Testis (tissue), 2 donors: ENCODE measurements at regions not wholly inside any gene's neighbourhood (a gene's known extent, or its start where the extent isn't known, plus 50 kb on each side); places are given as distances from the start of the nearest gene placed in this dataset.

Experiments used
- DNase-seq: peaks from one replicate; pipeline ENCODE4 v3.0.0-alpha.2; 2019
- H3K27ac ChIP-seq, 2 donors: fragments of 200-600 bp; sonication (generic); one replicate each; pipeline ENCODE4 v1.5.1; 2019
- H3K27me3 ChIP-seq: fragments of 200-600 bp; sonication (generic); one replicate; pipeline ENCODE4 v1.5.1; 2019
- H3K36me3 ChIP-seq: fragments of 200-600 bp; sonication (generic); one replicate; pipeline ENCODE4 v1.5.1; 2017; ENCODE audit warnings: low read depth; ENCODE audit errors: missing control alignments
- H3K4me1 ChIP-seq: fragments of 200-600 bp; sonication (generic); one replicate; pipeline ENCODE4 v1.5.1; 2019
- H3K4me3 ChIP-seq, 2 donors: fragments of 200-600 bp; sonication (generic); one replicate each; pipeline ENCODE4 v1.5.1; 2017 to 2019
- H3K9me3 ChIP-seq: fragments of 200-600 bp; sonication (generic); one replicate; pipeline ENCODE4 v1.5.1; 2017
- POLR2A ChIP-seq: fragments of 450-650 bp; IDR thresholded peaks from one replicate; pipeline ENCODE4 v1.6.1; 2017; ENCODE audit warnings: antibody characterized with exemption, mild to moderate bottlenecking, moderate library complexity
- WGBS, 2 donors: methylation state at CpG; one replicate each; pipeline ENCODE4 v1.1.5; 2018; 5-methylcytosine and 5-hydroxymethylcytosine counted together
- intact Hi-C: fragments of 100-400 bp; cut with DNase I; formaldehyde crosslinking; loops from one replicate; pipeline ENCODE4 v1.15.1; 2023; ENCODE audit warnings: low total_unique reads
- TF ChIP-seq, protein P1 (sequence below), 3 experiments: fragments of 450-650 bp in 2 of 3; fragments of 200-600 bp in 1 of 3; sonication (generic) in 1 of 3; IDR thresholded peaks; one replicate each; pipeline ENCODE4 v1.5.1; 2016 to 2019; ENCODE audit warnings: antibody characterized with exemption in 3 of 3, mild to moderate bottlenecking in 2 of 3, moderate library complexity in 1 of 3

GRCh38 chr4:58192217-58192616 lies 1082.0 kb upstream of the IGFBP7 start:
- WGBS, 2 donors: 72 to 73% methylated on average over 2 of the region's 2 CpGs
- TF ChIP-seq, protein P1, sequence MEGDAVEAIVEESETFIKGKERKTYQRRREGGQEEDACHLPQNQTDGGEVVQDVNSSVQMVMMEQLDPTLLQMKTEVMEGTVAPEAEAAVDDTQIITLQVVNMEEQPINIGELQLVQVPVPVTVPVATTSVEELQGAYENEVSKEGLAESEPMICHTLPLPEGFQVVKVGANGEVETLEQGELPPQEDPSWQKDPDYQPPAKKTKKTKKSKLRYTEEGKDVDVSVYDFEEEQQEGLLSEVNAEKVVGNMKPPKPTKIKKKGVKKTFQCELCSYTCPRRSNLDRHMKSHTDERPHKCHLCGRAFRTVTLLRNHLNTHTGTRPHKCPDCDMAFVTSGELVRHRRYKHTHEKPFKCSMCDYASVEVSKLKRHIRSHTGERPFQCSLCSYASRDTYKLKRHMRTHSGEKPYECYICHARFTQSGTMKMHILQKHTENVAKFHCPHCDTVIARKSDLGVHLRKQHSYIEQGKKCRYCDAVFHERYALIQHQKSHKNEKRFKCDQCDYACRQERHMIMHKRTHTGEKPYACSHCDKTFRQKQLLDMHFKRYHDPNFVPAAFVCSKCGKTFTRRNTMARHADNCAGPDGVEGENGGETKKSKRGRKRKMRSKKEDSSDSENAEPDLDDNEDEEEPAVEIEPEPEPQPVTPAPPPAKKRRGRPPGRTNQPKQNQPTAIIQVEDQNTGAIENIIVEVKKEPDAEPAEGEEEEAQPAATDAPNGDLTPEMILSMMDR (IDR thresholded peaks at IDR 0.05): no peak
- no peak for TF ChIP-seq POLR2A
- no peaks in the 10 kb centered on the region for H3K36me3 ChIP-seq
- DNase-seq: no peak
- no peak overlapping the region for H3K4me3 ChIP-seq
- no peaks in the 10 kb centered on the region for H3K4me1 ChIP-seq
- H3K27ac ChIP-seq: no peak overlapping the region
- H3K27me3 ChIP-seq: no peaks in the 10 kb centered on the region
- intact Hi-C loops: no loop called here
- no peaks in the 10 kb centered on the region for H3K9me3 ChIP-seq

DNA sequence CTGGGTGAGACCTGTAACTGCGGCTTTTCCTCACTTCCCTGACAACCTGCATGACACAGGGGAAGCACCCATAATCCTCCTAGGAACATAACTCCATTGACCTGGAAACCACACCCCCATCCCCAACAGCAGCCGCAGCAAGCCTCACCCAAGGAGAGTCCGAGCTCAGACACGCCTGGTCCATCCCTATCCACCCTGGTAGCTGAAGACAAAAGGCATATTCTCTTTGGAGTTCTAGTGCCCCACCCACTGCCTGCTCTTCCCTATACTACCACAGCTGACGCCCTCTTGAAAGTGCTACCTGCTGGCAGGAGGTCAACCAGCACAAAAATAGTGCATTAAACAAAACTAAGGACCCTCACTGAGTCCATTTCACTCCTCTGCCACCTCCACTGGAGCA lies 1080.9 kb upstream of the IGFBP7 start:
- WGBS, 2 donors: 85 to 93% methylated on average over 3 to 5 of the region's 5 CpGs
- DNase-seq: no peak
- no peaks in the 10 kb centered on the region for H3K4me1 ChIP-seq
- intact Hi-C loops: no loop called here
- H3K27me3 ChIP-seq: no peaks in the 10 kb centered on the region
- TF ChIP-seq POLR2A: no peak
- TF ChIP-seq, protein P1 (IDR thresholded peaks at IDR 0.05): no peak
- H3K4me3 ChIP-seq: no peak overlapping the region
- H3K36me3 ChIP-seq: no peaks in the 10 kb centered on the region
- H3K27ac ChIP-seq: no peak overlapping the region
- H3K9me3 ChIP-seq: no peaks in the 10 kb centered on the region

GRCh38 chr4:58188316-58188715 lies 1078.1 kb upstream of the IGFBP7 start:
- H3K27me3 ChIP-seq: no peaks in the 10 kb centered on the region
- no peak for DNase-seq
- no peaks in the 10 kb centered on the region for H3K4me1 ChIP-seq
- H3K9me3 ChIP-seq: no peaks in the 10 kb centered on the region
- intact Hi-C loops: no loop called here
- H3K36me3 ChIP-seq: no peaks in the 10 kb centered on the region
- no peak overlapping the region for H3K27ac ChIP-seq
- no peak for TF ChIP-seq POLR2A
- TF ChIP-seq, protein P1 (IDR thresholded peaks at IDR 0.05): no peak
- 47 to 54% methylated on average over 4 of the region's 4 CpGs for WGBS, 2 donors
- no peak overlapping the region for H3K4me3 ChIP-seq

GRCh38 chr4:58175024-58175423 lies 1064.8 kb upstream of the IGFBP7 start:
- intact Hi-C loops: no loop called here
- DNase-seq: no peak
- 81 to 84% methylated on average over 2 of the region's 2 CpGs for WGBS, 2 donors
- H3K9me3 ChIP-seq: no peaks in the 10 kb centered on the region
- H3K27me3 ChIP-seq: no peaks in the 10 kb centered on the region
- H3K27ac ChIP-seq: no peak overlapping the region
- TF ChIP-seq, protein P1 (IDR thresholded peaks at IDR 0.05): no peak
- no peak for TF ChIP-seq POLR2A
- no peaks in the 10 kb centered on the region for H3K36me3 ChIP-seq
- no peak overlapping the region for H3K4me3 ChIP-seq
- no peaks in the 10 kb centered on the region for H3K4me1 ChIP-seq

DNA sequence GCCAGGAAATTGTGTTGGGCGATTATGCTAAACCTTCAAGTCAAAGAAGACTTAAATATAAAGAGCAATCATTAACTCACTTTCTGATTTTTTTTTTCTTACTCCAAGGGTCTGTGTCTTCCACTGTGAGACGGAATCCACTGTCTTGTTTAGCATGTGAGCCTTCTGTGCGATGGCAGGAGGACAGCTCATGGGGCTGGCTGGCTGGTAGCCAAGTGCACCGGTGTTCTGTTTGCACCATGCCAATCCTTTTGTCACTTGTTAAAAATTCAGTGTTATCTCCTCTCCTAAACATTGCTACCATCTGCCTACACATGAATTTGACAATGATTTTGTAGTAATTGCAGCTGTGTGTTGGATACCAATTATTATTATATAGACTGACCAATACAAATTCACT lies 1056.3 kb upstream of the IGFBP7 start:
- Histone ChIP-seq H3K27ac (no peak overlapping the region), H3K36me3 (no peaks in the 10 kb centered on the region), H3K9me3 (no peaks in the 10 kb centered on the region), H3K4me3 (no peak overlapping the region), H3K27me3 (no peaks in the 10 kb centered on the region), H3K4me1 (no peaks in the 10 kb centered on the region)
- DNase-seq: no peak
- intact Hi-C loops: no loop called here
- 52 to 59% methylated on average over 4 of the region's 4 CpGs for WGBS, 2 donors
- TF ChIP-seq, protein P1 (IDR thresholded peaks at IDR 0.05): no peak
- TF ChIP-seq POLR2A: no peak
